NB4 (cell line): ENCODE measurements at regions not wholly inside any gene's neighbourhood (a gene's known extent, or its start where the extent isn't known, plus 50 kb on each side); places are given as distances from the start of the nearest gene placed in this dataset.

ENCODE experiments used
- POLR2A ChIP-seq: IDR thresholded peaks from 2 replicates; pipeline ENCODE4 v1.6.1; 2011; ENCODE audit warnings: mild to moderate bottlenecking; ENCODE audit not compliant: insufficient read length; ENCODE audit errors: extremely low read depth
- TF ChIP-seq, protein P1 (sequence below): IDR thresholded peaks from one replicate; pipeline ENCODE4 v1.5.1; 2012; ENCODE audit warnings: low read depth, low read length
- TF ChIP-seq, protein P2 (sequence below): IDR thresholded peaks from 2 replicates; pipeline ENCODE4 v1.6.1; 2011; ENCODE audit warnings: low read depth, low read length

DNA sequence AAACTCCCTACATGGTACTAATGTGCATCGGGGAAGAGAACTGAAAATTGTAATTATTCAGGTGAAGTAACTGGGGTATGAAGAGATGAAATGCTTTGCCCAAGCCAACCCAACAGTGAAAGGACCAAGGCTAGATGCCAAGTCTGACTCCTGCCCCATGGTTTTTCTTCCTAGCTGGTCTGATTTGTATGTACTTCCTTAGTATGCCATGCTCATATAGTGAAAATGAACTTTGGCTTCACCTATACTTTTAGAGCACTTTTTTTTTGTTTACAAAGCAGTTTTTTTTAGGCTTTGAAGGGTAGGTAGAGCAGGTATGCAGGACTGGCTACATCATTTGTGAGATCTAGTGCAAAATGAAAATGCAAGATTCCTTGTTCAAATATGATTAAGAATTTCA is 359.4 kb upstream of the RIOK2 start:
- TF ChIP-seq, protein P1, sequence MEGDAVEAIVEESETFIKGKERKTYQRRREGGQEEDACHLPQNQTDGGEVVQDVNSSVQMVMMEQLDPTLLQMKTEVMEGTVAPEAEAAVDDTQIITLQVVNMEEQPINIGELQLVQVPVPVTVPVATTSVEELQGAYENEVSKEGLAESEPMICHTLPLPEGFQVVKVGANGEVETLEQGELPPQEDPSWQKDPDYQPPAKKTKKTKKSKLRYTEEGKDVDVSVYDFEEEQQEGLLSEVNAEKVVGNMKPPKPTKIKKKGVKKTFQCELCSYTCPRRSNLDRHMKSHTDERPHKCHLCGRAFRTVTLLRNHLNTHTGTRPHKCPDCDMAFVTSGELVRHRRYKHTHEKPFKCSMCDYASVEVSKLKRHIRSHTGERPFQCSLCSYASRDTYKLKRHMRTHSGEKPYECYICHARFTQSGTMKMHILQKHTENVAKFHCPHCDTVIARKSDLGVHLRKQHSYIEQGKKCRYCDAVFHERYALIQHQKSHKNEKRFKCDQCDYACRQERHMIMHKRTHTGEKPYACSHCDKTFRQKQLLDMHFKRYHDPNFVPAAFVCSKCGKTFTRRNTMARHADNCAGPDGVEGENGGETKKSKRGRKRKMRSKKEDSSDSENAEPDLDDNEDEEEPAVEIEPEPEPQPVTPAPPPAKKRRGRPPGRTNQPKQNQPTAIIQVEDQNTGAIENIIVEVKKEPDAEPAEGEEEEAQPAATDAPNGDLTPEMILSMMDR: no peak
- TF ChIP-seq, protein P2, sequence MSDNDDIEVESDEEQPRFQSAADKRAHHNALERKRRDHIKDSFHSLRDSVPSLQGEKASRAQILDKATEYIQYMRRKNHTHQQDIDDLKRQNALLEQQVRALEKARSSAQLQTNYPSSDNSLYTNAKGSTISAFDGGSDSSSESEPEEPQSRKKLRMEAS: no peak
- TF ChIP-seq POLR2A: no peak
